Stimulated activated memory B cell treated with anti-CD40 and anti-IgM and Interleukin-4, amounts not matched to agents 10 μg/mL and 1 μg/mL and 100 μg/mL, for 72 hours (primary cell): ENCODE measurements at regions not wholly inside any gene's neighbourhood (a gene's known extent, or its start where the extent isn't known, plus 50 kb on each side); places are given as distances from the start of the nearest gene placed in this dataset.
A peak's percentile ranks its signal among the peaks of the same experiment; 100 is the strongest.

Experiments used
- ATAC-seq: fragments of 150-1000 bp; cut with Tn5 transposase; 2 replicates; pipeline ENCODE4 v1.10.0; 2021
- H3K27ac Mint-ChIP-seq: one replicate; pipeline ENCODE4 v1.8.0; 2022; ENCODE audit warnings: mild to moderate bottlenecking, mixed read lengths
- H3K27me3 Mint-ChIP-seq: one replicate; pipeline ENCODE4 v1.8.0; 2022; ENCODE audit warnings: mixed read lengths
- H3K36me3 Mint-ChIP-seq: one replicate; pipeline ENCODE4 v1.8.0; 2022; ENCODE audit warnings: mixed read lengths
- H3K4me1 Mint-ChIP-seq: one replicate; pipeline ENCODE4 v1.8.0; 2022; ENCODE audit warnings: mixed read lengths
- H3K4me3 Mint-ChIP-seq: one replicate; pipeline ENCODE4 v1.8.0; 2022; ENCODE audit warnings: mild to moderate bottlenecking, moderate library complexity, mixed read lengths
- H3K9me3 Mint-ChIP-seq: one replicate; pipeline ENCODE4 v1.8.0; 2022; ENCODE audit warnings: mixed read lengths

DNA sequence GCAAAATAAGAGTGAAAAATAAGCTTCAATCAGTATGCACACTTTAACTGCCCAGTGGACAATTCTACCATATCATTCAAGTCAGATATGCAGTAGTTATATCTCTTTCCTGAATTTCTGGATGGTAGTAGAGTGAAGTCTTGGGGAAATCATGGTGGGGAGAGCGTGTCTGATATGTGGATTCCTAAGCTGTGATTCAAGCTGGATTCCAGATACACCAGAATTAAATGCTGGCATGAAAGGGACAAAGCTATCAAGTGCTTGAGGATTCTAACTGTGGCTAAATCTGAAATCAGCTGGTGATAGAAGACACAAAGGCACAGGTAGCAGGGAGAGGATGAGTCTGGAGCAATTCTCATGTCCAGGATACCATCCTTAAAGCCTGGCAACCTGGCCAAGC, 323.5 kb downstream of the DUSP10 start:
- no peaks in the 10 kb centered on the region for H3K9me3 Mint-ChIP-seq
- peaks cover 13% of the 10 kb centered on the region for H3K27me3 Mint-ChIP-seq
- H3K27ac Mint-ChIP-seq: no peak overlapping the region
- H3K4me1 Mint-ChIP-seq: no peaks in the 10 kb centered on the region
- H3K4me3 Mint-ChIP-seq: no peak overlapping the region
- ATAC-seq: no peak
- H3K36me3 Mint-ChIP-seq: no peaks in the 10 kb centered on the region

DNA sequence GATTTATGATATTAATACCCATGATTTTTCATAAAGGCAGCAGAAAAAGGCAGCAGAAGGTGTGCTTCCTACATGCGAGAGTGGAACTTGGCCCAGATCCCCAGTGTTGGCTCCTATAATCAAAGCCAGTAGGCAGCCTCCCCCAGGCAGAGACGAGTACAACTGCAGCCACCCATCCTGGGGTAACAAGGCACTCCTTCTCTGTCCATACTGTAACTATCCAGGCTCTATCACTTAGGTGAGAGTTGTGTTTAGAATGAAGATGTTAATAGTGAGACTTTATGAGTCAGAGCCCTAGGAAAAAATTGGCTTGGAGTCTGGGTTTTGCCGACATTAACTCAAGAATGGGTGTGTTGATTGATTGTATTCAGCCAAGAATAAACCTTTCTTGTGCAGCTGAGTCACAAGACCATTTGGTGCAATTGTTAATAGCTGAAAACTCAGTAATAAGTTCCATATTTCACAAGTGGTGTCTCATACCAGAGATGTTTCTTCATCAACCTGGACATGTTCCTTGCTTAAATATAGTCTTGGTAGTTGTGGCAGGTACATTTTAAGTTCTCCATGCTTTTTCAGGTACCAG, 322.3 kb downstream of the DUSP10 start:
- Mint-ChIP-seq H3K4me1 (no peaks in the 10 kb centered on the region), H3K9me3 (no peaks in the 10 kb centered on the region), H3K36me3 (no peaks in the 10 kb centered on the region), H3K4me3 (no peak overlapping the region), H3K27ac (no peak overlapping the region), H3K27me3 (peaks cover 4% of the 10 kb centered on the region)
- ATAC-seq: peak; percentile 34

DNA sequence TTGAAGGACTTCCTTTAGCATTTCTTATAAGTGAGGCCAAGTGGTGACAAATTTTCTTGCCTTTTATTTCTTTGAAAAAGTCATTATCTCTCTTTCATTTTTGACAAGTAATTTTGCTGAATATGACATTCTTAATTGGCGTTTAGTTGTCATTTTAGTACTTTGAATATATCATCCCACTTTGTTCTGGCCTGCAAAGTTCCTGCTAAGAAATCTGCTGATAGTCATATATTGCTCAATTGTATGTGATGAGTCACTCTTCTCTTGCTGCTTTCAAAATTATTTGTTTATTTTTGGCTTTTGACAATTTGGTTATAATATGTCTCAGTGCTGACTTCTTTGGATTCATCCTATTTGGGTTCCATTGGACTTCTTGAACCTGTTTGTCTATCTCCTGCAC, 312.6 kb downstream of the DUSP10 start:
- Mint-ChIP-seq H3K36me3 (no peaks in the 10 kb centered on the region), H3K27me3 (peaks cover 7% of the 10 kb centered on the region), H3K4me3 (no peak overlapping the region), H3K4me1 (no peaks in the 10 kb centered on the region), H3K9me3 (peaks cover 12% of the 10 kb centered on the region), H3K27ac (no peak overlapping the region)
- no peak for ATAC-seq

DNA sequence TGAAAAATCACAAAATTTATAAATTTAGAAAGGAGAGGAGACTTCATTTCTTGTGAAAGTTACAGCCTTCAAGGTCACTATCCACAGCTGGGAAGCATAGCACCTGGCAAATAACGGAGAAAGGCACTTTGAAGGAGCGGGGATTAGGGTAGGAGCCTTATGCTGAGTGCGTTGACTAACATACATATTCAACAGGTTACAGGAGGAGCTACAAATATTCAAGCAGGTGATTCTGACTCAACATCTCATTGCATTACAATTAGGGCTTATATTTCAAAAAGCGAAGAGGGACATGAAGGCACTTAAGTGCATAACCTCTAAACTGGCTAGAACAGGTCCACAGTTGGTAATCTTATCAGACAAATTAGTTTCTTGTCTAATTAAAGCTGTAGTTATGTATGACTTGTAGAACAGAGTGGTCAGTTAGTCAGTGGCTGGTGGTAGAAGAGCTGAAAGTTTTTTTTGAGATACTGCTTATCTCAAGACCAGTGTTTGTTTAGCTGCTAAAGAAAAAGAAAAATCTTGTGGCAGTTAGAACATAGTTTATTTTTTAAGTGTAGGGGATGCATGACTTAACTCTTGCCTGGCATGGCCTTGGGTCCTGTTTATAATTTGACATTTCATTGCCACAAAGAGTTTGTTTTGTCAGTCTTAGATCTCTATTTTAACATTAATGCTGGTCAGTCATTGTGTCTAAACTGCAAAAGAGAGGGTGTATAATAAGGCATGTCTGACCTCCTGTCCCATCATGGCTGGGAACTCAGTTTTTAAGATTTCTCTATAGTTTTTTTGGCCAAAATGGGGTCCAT, 311.5 kb downstream of the DUSP10 start:
- Mint-ChIP-seq H3K9me3 (peaks cover 9% of the 10 kb centered on the region), H3K36me3 (no peaks in the 10 kb centered on the region), H3K4me3 (no peak overlapping the region), H3K4me1 (peaks cover 4% of the 10 kb centered on the region), H3K27ac (no peak overlapping the region), H3K27me3 (peaks cover 7% of the 10 kb centered on the region)
- ATAC-seq: no peak

DNA sequence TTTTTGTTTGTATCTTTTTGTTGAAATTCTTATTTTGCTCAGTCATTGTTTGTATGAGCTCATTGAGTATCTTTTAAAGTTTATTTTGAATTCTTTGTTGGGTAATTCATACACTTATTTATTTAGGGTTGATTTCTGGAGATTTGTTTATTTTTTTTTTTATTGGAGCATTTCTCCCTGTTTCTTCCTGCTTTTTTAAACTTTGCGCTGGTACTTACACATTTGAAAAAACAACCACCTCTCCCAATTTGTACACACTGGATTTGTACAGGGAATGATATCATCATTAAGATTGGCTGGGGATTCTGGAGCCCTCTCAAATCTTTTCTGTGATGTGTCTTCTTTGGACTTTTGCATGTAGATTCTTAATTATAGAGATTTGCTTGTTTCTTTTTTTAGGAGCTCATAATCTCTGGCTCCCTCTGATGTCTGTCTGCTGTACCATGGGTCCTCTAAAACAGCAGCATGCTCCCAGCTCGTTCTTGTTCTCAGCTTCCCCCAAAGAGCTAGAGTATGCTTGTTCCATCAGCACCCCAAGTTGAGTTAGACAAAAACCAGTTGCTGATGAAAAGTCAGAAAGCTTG, 310.7 kb downstream of the DUSP10 start:
- peaks cover 9% of the 10 kb centered on the region for H3K9me3 Mint-ChIP-seq
- no peak for ATAC-seq
- no peaks in the 10 kb centered on the region for H3K36me3 Mint-ChIP-seq
- no peak overlapping the region for H3K4me3 Mint-ChIP-seq
- H3K27me3 Mint-ChIP-seq: peaks cover 7% of the 10 kb centered on the region
- H3K4me1 Mint-ChIP-seq: peaks cover 6% of the 10 kb centered on the region
- H3K27ac Mint-ChIP-seq: no peak overlapping the region

DNA sequence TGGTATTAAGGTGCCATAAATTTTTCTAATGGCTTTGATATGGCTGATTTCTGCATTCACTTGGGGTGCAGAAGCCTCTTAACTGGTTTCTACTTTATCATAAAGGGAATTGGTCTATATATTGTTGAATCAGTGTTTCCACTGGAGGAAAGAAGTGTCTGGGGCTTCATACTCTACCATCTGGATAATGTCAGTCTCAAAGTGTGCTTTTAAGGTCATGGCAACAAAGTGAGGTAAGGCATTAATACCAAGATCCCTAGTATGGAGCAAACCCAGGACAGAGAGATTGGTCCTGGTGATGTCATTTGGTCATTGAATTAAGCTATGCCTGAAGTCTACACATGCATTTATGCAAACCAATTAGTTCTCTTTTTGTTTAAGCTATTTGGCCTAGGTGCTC, 309.9 kb downstream of the DUSP10 start:
- no peaks in the 10 kb centered on the region for H3K36me3 Mint-ChIP-seq
- H3K9me3 Mint-ChIP-seq: peaks cover 4% of the 10 kb centered on the region
- no peak for ATAC-seq
- H3K27ac Mint-ChIP-seq: no peak overlapping the region
- peaks cover 6% of the 10 kb centered on the region for H3K4me1 Mint-ChIP-seq
- H3K4me3 Mint-ChIP-seq: no peak overlapping the region
- peaks cover 7% of the 10 kb centered on the region for H3K27me3 Mint-ChIP-seq

DNA sequence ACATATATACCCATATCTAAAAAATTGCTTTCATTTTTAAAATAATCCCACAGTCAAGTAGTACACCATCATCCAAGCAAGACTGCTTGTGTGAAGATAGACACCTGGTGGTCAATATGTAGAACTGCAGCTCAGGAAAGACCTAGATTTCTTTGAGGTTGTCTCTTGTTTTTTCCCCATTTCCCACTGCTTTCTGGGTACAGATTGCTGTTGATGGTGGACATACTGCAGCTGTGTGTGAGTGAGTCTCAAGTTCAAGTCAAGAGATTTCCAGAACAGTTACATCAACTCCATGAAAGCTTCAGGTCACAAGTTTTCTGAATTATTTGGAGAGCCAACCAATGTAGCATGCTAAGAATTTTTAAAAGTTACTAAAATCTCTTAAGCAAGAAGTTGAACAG, 306.4 kb downstream of the DUSP10 start:
- Mint-ChIP-seq H3K4me3 (no peak overlapping the region), H3K36me3 (no peaks in the 10 kb centered on the region), H3K27me3 (peaks cover 7% of the 10 kb centered on the region), H3K9me3 (no peaks in the 10 kb centered on the region), H3K4me1 (peaks cover 25% of the 10 kb centered on the region), H3K27ac (no peak overlapping the region)
- ATAC-seq: no peak

DNA sequence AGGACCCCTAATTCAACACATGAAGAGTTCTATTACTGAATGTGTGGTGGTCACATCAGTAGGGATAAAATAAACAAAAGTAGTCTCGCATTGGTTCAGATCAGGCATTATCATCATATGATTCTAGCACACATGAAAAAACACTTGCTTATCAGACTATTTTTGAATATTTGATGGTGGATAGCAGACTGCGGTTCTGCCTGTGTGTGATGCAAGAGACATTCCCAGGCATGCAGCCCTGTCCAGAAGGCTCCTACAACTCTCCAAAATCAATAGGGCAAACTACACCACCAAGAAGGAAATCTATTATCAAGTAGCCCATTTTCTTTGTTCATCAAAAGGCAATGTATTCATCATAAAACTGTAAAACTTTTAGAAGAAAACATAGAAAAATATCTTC, 304.7 kb downstream of the DUSP10 start:
- H3K4me3 Mint-ChIP-seq: no peak overlapping the region
- no peak for ATAC-seq
- H3K36me3 Mint-ChIP-seq: no peaks in the 10 kb centered on the region
- no peak overlapping the region for H3K27ac Mint-ChIP-seq
- H3K27me3 Mint-ChIP-seq: peaks cover 9% of the 10 kb centered on the region
- peaks cover 29% of the 10 kb centered on the region for H3K4me1 Mint-ChIP-seq
- H3K9me3 Mint-ChIP-seq: no peaks in the 10 kb centered on the region

DNA sequence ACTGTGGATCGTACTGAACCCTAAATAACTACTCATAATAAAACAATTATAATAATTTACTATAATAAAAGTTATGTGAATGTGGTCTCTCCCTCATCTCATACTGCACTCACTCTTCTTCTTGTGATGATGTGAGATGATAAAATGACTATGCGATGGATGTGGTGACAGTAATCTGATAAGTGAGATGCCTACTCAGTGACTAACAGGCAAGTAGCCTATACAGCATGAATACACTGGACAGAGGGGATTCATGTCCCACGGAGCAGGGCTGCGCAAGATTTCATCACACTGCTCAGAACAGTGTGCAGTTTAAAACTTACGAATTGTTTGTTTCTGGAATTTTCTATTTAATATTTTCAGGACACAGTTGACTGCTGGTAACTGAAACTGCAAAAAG, 304.0 kb downstream of the DUSP10 start:
- peaks cover 29% of the 10 kb centered on the region for H3K4me1 Mint-ChIP-seq
- H3K27ac Mint-ChIP-seq: no peak overlapping the region
- no peak overlapping the region for H3K4me3 Mint-ChIP-seq
- H3K36me3 Mint-ChIP-seq: no peaks in the 10 kb centered on the region
- peaks cover 9% of the 10 kb centered on the region for H3K27me3 Mint-ChIP-seq
- no peaks in the 10 kb centered on the region for H3K9me3 Mint-ChIP-seq
- ATAC-seq: no peak

DNA sequence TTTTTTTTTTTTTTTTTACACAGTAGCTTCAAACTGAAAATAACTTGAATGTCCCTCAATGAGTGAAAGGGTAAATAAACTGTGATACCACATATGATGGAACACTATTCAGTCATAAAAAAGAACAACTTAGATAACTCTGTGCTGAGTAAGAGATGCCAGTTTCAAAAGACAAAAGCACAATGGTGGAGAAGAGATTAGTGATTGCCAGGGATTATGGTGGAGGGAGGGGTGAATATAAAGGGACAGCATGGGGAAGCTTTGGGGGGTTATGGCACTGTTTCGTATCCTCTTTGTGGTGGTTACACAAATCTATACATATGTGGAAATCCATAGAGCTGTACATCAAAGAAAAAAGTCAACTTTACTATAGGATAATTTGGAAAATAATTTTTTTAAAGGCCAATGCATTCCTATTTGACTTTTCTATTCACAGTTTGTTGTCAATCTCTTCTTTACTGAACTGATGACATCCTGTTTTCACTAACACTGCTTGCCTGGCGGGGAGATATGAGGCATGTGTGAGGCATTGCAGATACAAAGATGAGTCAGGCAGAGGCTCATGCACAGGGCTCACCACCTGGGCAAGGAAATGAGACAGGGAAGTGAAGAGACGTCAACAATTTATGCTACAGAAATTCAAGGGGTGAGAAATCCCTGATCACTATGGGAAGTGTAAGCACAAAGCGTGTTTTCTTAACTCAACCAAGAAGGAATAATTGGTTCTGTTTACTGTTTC, 302.7 kb downstream of the DUSP10 start:
- peaks cover 29% of the 10 kb centered on the region for H3K4me1 Mint-ChIP-seq
- H3K4me3 Mint-ChIP-seq: no peak overlapping the region
- peak; percentile 93 for ATAC-seq
- no peaks in the 10 kb centered on the region for H3K9me3 Mint-ChIP-seq
- peak overlapping the region; percentile 48 for H3K27ac Mint-ChIP-seq
- H3K36me3 Mint-ChIP-seq: no peaks in the 10 kb centered on the region
- H3K27me3 Mint-ChIP-seq: peaks cover 9% of the 10 kb centered on the region

DNA sequence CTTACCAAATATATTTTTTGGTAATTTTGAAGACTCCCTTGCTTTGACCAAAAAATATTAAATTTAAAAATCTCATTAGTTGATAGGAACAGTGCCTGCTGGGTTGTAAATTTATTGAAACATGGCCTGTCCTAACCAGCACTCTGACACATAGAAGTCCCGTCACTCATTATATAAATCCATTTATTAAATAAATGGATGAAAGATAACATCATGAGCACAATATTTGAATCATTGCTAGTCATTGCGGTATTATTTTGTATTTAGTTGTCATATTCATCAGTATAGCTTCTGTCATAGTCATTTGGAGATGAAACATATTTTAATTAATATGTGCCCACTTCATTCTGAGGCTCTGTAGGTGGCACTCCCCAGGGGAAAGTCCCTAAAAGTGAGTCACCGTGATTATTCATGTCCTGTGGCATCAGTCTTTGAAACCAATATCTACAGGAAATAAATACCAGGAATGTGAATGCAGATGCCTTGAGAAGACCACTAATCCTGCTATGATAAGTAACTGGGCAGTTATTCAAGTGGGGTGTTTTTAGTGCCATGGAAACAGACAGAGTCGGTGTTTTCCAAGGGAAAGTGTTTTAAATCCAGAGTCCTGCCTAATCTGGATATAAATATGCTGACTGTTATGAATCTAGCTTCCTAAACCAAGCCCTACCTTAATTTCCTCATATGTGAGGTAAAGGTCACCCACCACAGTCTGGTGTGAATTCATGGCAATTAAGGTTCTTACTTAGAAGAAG, 302.0 kb downstream of the DUSP10 start:
- peaks cover 9% of the 10 kb centered on the region for H3K27me3 Mint-ChIP-seq
- peak; percentile 76 for ATAC-seq
- no peaks in the 10 kb centered on the region for H3K9me3 Mint-ChIP-seq
- peaks cover 29% of the 10 kb centered on the region for H3K4me1 Mint-ChIP-seq
- H3K36me3 Mint-ChIP-seq: no peaks in the 10 kb centered on the region
- peak overlapping the region; percentile 48 for H3K27ac Mint-ChIP-seq
- no peak overlapping the region for H3K4me3 Mint-ChIP-seq

DNA sequence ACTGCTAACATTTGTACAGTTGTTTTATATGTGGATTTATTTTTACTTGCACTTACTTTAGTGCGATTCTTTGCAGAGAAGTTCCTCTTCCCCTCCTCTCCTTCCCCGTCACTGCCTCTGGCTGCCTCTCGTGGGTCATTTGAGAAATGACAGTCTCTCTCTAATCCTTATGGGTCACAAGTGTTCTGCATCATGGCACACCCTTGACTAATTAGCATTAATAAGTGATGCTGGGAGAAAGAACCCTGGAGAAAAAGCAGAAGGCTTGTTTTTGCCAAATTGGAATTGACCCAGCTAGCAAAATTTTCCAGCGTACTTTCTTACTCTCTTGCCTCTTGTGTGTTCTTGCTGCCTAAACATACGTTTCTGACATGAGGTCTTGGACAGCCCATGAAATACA, 301.2 kb downstream of the DUSP10 start:
- H3K27me3 Mint-ChIP-seq: peaks cover 9% of the 10 kb centered on the region
- no peaks in the 10 kb centered on the region for H3K36me3 Mint-ChIP-seq
- no peak overlapping the region for H3K4me3 Mint-ChIP-seq
- ATAC-seq: peak; percentile 75
- H3K9me3 Mint-ChIP-seq: no peaks in the 10 kb centered on the region
- peak overlapping the region; percentile 48 for H3K27ac Mint-ChIP-seq
- H3K4me1 Mint-ChIP-seq: peaks cover 23% of the 10 kb centered on the region

DNA sequence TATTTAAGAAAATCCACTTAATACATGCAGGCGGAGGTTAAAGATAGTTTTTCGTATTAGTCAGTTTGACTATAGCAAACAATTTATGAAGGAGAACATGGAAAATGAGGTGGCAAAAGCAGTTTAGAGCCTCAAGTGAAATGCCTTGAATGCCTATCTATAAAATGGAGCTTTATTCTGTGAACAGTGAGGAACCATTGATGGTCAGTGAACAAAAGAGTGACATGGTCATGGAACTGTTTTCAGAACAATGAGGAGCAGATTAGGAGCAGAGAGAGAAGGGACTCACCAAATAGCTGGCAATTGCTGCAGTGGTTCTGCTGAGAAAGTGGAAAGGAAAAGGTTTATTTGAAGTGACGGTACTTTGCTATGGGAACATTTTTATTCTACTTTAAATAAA, 299.8 kb downstream of the DUSP10 start:
- no peak overlapping the region for H3K27ac Mint-ChIP-seq

DNA sequence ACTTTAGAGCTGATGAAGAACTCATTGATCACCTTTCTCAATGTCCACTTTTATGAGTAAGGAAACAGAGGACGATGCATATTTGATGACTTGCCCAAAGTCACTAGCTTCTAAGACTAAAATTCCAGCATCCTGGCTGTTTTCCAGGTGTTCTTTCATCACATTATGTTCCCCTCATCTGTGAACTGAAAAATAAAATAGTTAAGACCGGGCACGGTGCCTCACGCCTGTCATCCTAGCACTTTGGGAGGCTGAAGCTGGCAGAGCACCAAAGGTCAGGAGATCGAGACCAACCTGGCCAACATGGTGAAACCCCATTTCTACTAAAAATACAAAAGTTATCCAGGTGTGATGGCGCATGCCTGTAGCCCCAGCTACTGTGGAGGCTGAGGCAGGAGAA, 297.5 kb downstream of the DUSP10 start:
- Mint-ChIP-seq H3K9me3 (no peaks in the 10 kb centered on the region), H3K4me1 (peaks cover 16% of the 10 kb centered on the region), H3K27ac (no peak overlapping the region), H3K4me3 (no peak overlapping the region), H3K36me3 (no peaks in the 10 kb centered on the region), H3K27me3 (peaks cover 23% of the 10 kb centered on the region)
- ATAC-seq: no peak

More for the DNA sequence above, 299.8 kb downstream of the DUSP10 start:
- no peaks in the 10 kb centered on the region for H3K9me3 Mint-ChIP-seq
- peaks cover 23% of the 10 kb centered on the region for H3K4me1 Mint-ChIP-seq
- H3K4me3 Mint-ChIP-seq: no peak overlapping the region
- H3K27me3 Mint-ChIP-seq: peaks cover 21% of the 10 kb centered on the region
- ATAC-seq: no peak
- H3K36me3 Mint-ChIP-seq: no peaks in the 10 kb centered on the region
